ENCODE measurements at regions not wholly inside any gene's neighbourhood (a gene's known extent, or its start where the extent isn't known, plus 50 kb on each side); places are given as distances from the start of the nearest gene placed in this dataset.
"Not testable (repeated sequence)": the region's sequence is repeated elsewhere in the genome, so short reads cannot be mapped to it uniquely, and the experiment has no call there.

DNA sequence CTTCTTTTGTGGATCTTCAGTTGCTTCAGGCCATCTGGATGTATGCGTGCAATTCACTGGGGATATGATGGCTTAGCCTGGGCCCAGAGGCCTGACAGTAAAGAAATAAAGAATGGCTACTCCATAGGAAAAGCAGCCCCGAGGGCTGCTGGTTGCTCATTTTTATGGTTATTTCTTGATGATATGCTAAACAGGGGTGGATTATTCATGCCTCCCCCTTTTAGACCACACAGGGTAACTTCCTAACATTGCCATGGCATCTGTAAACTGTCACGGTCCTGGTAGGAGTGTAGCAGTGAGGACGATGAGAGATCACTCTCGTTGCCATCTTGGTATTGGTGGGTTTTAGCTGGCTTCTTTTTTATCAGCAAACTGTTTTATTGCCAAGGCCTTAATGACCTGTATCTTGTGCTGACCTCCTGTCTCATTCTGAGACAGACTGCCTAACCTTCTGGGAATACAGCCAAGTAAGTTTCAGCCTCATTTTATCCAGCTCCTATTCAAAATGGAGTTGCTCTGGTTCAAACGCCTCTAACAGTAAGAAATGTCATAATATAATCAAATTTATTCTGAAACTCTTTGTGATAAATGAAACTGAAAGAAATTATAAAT lies 60.5 kb downstream of the DSEL start:
- no peak for DNase-seq

DNA sequence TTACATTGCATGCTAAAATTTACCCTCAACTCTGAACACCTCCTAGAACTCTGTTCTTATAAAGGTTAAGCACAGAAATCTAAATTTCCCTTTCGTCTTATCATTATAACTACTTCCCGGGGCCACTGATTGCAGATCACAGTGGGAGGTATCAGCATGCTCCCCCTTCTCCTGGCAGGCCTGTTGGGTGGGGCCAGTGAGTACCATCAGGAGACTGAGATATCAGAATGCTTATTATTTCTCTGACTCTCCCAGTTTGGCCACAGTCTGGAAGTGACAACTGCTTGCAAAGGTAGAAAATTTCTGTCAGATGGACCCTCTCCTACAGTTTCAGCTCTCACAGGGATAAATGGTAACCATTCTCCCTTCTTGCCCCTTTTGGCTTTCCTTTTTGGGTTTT lies 62.6 kb downstream of the DSEL start:
- DNase-seq: no peak

DNA sequence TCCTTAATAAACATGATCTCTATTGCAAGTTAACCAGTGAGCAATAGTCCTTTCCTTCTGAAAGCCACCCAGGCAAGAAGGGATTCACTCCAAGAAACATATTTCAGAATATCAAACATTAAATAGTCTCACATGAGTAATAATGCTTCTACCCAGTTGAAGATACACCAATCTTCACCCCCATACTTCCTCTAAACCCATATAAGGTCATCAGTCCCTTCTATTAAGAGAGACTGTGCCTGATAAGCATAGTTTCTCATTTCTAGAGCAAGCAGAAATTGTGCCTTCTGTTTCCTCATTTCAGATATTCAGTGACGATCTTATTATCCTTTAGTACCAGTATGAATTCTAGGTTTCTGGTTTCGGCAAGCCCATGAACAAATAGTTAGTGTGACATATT lies 64.6 kb downstream of the DSEL start:
- DNase-seq: no peak

GRCh38 chr18:67451101-67451500 lies 65.4 kb downstream of the DSEL start:
- not testable (repeated sequence) for DNase-seq

DNA sequence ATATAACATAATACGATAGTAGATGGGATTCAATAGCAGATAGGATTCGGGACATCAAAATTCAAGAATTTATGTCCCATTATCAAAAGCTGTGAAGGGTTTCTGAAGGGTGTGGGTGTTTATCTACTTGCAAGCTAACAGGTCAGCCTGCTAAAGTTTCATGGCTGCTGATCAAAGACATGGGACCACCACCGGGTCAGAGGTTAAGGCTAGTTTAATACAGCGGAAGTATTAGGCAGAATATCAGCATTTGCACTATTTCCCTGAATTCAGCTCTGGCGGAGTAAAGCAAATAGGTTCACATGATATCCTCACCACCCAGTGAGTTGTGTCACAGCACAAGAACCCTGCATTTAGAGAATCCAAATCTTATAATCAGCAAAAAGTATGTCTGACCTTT lies 82.5 kb downstream of the DSEL start:
- no peak for DNase-seq

GRCh38 chr18:67432806-67433205 lies 83.7 kb downstream of the DSEL start:
- no peak for DNase-seq

GRCh38 chr18:67428805-67429204 lies 87.7 kb downstream of the DSEL start:
- DNase-seq: no peak

DNA sequence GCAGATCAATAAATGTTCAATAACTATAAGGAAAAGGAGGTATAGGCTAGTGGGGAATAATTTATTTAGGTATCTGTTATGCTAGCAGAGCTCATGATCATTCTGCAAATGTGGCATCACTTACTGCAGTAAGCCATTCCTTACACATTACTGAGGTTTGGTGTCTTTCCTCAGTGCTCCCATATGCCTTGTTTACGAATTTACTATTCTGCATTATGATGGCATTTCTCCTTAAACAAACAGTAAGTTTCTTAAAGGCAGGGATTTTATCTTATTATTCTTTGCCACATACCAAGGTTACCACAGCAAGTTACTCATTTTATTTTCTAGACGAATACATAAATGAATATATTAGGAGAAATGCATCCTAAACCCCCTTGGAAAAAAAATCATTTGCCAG lies 88.4 kb downstream of the DSEL start:
- no peak for DNase-seq

- DNase-seq: no peak
Observed at GRCh38 chr18:67426486-67426885, 90.0 kb downstream of the DSEL start.

DNA sequence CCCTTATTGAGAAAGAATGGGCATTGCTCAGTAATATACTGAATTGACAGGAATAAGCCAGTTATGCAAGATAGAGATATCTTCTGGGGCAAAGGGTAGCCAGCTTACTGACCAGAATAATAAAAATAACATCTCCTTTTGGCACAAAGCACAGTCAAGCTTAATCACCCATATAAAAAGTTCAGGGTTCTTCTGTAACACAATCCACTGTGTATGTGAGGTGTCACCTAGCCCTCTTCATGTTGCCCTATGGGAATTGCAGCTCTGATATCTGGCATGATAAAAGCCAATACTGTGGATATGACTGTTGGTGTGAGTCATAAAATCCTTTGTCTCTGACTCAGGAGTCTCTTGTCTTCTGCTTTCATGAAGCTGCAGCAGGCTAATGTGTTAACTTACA lies 90.8 kb downstream of the DSEL start:
- DNase-seq: no peak

GRCh38 chr18:67421651-67422050 lies 94.9 kb downstream of the DSEL start:
- DNase-seq: no peak

GRCh38 chr18:67417864-67418523 lies 98.5 kb downstream of the DSEL start:
- DNase-seq: peak in 1 of 2 donors; percentile 1

DNA sequence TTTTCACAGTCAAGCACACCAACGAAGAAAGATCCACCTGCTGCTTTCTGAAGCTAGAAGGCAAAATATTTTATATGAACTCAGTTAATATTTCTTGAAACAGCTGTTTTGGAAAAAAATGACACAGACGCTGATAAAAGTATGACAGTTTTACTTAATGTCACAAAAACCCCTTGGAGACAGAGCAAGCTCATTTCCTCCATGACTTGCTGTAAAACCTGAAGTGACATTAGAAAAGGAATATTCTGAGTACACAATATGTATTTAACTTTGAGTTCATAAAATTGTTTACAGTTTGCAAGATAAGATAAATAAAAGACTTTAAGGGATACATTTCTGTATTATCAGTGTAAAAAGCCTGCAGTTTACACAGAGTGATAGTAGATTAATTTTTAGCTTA lies 105.4 kb downstream of the DSEL start:
- no peak for DNase-seq

DNA sequence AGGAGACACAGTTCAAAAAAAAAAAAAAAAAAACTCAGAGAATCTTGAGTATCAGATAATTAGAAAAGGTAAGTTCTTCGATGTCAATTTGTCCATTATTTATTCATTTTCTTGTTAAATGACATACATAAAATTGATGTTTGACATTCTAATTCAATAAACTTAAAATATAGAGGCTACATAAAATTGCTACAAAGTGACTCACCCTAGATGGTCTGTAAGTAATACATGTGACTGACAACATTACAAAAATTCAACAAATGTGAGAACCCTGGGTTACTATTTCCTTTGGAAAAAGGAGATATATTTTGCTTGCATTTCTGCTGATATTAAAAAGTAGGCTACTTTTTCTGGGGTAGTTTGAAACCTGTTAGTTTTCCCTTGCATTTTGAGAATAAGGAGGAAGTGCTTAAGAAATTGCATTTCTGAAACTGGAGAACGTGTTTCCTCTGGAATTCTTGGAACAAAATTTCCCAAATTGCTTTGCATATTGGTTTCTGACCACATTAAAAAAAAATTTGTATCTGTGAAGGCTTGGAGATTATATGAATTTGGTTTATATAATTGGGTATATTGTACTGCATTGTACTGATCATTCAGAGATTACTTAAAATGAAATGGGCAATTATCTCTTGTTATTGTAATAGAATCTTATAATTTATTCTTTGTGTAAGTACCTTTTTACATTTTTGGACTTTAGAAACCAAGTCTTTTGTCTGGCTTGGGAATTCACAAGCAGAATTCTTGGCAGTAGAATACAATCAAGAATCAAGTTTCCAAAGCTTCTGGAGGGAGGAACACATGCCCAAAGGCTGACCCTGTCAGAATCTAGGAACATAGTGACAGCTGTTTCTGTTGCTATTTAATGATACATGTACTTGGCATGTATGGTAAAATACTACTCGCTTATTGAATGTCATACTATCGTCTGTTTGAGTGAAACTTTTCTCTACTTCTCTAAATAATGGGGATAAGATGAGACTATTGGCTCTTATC lies 106.1 kb downstream of the DSEL start:
- DNase-seq: no peak

- DNase-seq: no peak
Observed at GRCh38 chr18:67408240-67408639, 108.3 kb downstream of the DSEL start.

- DNase-seq: no peak
Observed at GRCh38 chr18:67406714-67407113, 109.8 kb downstream of the DSEL start.

DNA sequence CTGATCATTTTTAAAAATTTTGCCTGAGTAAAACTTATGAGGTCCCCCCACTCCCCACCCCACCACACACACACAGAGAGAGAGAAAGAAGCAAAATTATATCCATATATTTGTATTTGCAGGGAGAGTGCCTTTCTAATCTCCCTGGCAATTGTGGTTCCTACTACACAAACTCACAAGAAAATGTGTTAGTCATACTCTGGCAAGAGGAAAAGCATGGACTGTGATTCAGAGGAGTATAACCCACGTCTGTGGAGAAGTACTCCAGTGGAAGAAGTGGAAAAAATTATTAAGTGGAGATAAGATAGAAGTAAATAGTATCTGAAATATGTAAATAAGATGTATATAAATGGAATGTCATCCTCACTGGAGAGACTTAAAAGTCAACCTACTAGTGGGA lies 114.0 kb downstream of the DSEL start:
- no peak for DNase-seq

DNA sequence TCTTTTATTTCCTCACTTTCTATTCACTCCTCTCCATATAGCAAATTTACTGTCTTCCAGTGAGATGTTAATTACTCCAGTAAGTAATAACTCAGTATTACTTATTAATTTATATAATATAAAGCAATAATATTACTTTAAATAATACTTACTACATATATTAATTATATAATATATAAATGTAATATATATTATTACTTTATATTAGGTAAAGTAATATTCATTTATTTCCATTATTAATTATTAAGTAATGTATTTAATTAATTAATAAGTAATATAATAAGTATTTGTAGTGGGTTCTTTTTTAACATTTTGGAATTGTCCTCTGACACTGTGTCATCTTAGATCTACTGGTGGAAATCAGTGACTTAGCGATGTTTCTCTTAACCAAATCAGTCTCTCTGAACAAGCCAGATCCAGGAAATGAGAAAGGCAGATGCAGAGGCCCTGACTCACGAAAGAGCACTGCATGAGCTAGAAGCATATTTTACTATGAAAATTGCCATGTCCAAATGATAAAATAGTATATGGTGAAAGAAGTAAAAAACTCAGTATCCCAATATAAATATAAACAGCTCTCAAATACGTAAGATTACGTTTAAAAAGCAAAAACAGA lies 115.9 kb downstream of the DSEL start:
- DNase-seq: no peak

GRCh38 chr18:67386032-67386431 lies 130.5 kb downstream of the DSEL start:
- DNase-seq: no peak

DNA sequence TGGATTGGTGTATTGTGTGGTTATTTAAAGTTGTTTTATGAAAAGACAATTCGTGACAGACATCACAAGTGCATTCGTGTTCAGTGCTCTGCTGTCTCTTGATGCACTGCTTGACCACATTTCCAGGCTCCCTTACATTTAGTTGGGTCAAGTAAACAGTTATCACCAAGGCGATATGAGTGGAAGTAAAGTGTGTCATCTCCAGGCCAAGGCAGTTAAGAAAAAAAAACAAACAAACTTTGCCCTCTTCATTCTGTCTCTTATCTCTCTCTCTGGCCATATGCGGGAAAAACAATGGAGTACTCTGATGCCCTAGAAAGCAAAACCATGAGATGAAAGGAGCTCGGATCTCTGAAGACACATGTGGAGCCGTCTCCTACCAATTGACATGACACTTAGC lies 131.1 kb downstream of the DSEL start:
- DNase-seq: no peak

DNA sequence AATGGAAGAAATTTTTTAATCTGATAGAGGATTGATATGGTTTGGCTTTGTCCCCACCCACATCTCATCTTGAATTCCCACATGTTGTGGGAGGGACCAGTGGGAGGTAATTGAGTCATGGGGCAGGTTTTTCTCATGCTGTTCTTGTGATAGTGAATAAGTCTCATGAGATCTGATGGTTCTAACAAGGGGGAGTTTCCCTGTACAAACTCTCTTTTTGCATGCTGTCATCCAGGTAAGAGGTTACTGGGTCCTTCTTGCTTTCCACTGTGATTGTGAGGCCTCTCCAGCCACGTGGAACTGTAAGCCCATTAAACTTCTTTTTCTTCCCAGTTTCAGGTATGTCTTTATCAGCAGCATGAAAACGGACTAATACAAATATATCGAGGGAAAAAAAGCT lies 132.5 kb downstream of the DSEL start:
- not testable (repeated sequence) for DNase-seq

- no peak for DNase-seq
Observed at GRCh38 chr18:67381608-67382150, 134.8 kb downstream of the DSEL start.

DNA sequence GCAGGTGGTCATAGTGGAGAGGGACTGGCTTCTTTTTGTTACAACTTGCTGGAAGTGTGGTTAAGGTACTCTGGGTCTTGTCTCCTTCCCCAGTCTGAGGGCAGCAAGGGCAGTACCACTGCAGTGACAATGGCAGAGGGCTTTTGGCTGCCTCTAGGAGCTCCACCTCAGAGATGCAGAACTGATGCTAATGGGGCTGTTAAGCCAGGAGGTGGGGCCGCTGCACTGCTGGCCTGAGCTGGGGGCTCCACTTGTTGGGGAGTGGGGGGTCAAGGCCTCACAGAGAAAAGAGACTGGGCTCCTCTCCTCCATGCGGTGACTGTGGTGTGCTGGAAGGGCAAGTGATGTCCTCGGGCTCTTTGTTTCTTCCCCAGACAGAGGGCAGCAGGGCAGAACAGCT lies 135.7 kb downstream of the DSEL start:
- DNase-seq: no peak
